ENCODE measurements at regions not wholly inside any gene's neighbourhood (a gene's known extent, or its start where the extent isn't known, plus 50 kb on each side); places are given as distances from the start of the nearest gene placed in this dataset.

DNA sequence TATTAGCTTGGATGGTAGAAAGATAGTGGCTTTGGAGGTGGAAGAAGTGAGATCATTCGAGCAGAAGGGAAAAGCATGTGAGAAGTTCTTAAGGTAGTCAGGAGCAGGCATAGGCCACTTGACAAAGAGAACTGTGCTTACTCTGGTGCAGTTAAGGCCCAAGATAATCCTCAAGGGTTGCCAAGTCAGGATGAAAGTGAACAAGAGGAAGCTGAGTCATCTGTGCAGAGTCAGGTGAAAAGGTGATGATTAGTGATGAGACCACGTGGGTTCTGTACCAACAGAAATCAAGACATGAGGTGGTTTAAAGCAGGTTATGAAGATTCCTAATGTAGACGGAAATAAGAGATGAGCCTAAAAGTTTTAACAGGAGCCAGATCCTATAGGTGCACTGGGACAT is 369.8 kb downstream of the DTHD1 start:
- no peak overlapping the region for H3K4me3 ChIP-seq (replicated peaks in 1 of 3)
- DNase-seq = no peak
- H3K27ac ChIP-seq = no peak overlapping the region
- intact Hi-C loops (cut with DNase I) = no loop called here
- H3K36me3 ChIP-seq = no peaks in the 10 kb centered on the region
- H3K27me3 ChIP-seq = no peaks in the 10 kb centered on the region
- no peaks in the 10 kb centered on the region for H3K4me1 ChIP-seq
- WGBS, 2 donors = 73 to 77% methylated on average over 3 of the region's 3 CpGs
- no peaks in the 10 kb centered on the region for H3K9me3 ChIP-seq
- TF ChIP-seq, protein P1, sequence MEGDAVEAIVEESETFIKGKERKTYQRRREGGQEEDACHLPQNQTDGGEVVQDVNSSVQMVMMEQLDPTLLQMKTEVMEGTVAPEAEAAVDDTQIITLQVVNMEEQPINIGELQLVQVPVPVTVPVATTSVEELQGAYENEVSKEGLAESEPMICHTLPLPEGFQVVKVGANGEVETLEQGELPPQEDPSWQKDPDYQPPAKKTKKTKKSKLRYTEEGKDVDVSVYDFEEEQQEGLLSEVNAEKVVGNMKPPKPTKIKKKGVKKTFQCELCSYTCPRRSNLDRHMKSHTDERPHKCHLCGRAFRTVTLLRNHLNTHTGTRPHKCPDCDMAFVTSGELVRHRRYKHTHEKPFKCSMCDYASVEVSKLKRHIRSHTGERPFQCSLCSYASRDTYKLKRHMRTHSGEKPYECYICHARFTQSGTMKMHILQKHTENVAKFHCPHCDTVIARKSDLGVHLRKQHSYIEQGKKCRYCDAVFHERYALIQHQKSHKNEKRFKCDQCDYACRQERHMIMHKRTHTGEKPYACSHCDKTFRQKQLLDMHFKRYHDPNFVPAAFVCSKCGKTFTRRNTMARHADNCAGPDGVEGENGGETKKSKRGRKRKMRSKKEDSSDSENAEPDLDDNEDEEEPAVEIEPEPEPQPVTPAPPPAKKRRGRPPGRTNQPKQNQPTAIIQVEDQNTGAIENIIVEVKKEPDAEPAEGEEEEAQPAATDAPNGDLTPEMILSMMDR (IDR thresholded peaks at IDR 0.05) = no peak
- TF ChIP-seq POLR2A (IDR thresholded peaks at IDR 0.05) = no peak

DNA sequence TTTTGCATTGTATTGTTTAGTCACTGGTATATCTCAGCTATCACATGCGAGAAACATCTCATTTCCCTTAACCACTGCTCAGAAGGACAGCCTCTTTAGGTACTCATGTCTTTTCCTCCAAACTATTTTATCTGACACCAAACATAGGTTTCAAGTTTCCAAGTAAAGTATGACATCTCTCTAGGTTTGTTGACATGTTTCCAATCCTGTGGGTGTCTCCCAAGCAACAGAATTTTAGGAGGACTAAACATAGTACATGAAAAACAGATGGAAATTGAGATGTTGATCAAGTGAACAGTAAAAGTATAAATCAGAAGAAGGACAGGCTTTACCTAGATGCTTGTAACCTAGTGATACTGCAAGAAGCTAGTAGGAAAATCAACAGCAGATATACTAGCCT is 371.4 kb downstream of the DTHD1 start:
- WGBS, 2 donors = 88 to 96% methylated on average over 1 of the region's 1 CpG
- no peaks in the 10 kb centered on the region for H3K36me3 ChIP-seq
- no peaks in the 10 kb centered on the region for H3K27me3 ChIP-seq
- H3K27ac ChIP-seq = no peak overlapping the region
- H3K4me3 ChIP-seq (replicated peaks in 1 of 3) = no peak overlapping the region
- DNase-seq = no peak
- H3K9me3 ChIP-seq = no peaks in the 10 kb centered on the region
- H3K4me1 ChIP-seq = no peaks in the 10 kb centered on the region
- intact Hi-C loops (cut with DNase I) = no loop called here
- TF ChIP-seq POLR2A (IDR thresholded peaks at IDR 0.05) = no peak
- TF ChIP-seq, protein P1 (IDR thresholded peaks at IDR 0.05) = no peak

DNA sequence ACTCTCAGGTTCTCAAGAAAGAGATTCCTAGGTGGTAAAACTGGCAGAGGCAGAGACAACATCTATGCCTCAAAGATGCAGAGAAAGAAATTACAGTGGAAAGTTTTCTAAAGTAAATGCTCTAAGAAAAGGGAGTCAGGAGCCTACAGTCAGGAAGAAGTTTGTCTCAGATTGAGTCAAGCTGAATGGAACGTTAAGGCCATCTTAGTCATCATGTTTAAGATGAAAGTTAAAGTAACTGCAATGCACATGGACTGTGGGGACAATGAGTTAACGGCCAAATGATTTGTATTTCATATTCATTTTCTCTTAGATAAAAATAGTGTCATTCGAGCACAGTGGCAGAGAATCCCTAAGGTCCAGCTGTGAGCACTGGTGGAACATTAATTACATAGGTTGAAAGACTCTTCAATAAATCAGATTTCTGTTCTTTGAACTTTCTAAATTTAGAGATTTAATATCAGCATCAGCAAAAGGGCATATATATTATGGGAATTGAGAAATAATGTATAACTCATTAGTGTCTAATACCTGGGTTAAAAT is 384.6 kb downstream of the DTHD1 start:
- Histone ChIP-seq H3K27ac (no peak overlapping the region), H3K27me3 (no peaks in the 10 kb centered on the region), H3K4me3 (replicated peaks in 1 of 3) (no peak overlapping the region), H3K4me1 (no peaks in the 10 kb centered on the region), H3K36me3 (no peaks in the 10 kb centered on the region), H3K9me3 (no peaks in the 10 kb centered on the region)
- WGBS, 2 donors = 71 to 72% methylated on average over 3 of the region's 3 CpGs
- no peak for TF ChIP-seq POLR2A (IDR thresholded peaks at IDR 0.05)
- TF ChIP-seq, protein P1 (IDR thresholded peaks at IDR 0.05) = no peak
- no peak for DNase-seq
- intact Hi-C loops (cut with DNase I) = no loop called here

DNA sequence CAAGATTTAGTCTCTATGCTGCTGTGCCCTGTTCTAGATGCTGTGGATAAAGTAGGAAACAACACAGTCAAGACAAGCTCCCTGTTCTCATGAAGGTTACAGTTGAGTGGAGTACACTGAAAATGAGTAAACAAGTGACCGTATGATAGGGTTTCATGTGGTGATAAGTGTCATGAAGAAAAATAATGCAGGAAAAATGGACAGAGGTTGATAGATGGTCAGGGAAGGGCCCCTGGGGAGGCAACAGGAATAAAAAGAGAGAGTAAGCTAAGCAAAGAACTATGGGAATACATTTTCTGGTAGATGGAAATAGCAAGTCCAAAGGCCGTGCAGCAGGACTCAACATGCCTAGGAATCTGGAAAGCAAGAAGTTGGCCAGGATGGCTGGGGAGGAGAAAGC is 394.0 kb downstream of the DTHD1 start:
- TF ChIP-seq, protein P1 (IDR thresholded peaks at IDR 0.05) = no peak
- no peak for TF ChIP-seq POLR2A (IDR thresholded peaks at IDR 0.05)
- 87% methylated on average over 2 of the region's 2 CpGs for WGBS, 2 donors

DNA sequence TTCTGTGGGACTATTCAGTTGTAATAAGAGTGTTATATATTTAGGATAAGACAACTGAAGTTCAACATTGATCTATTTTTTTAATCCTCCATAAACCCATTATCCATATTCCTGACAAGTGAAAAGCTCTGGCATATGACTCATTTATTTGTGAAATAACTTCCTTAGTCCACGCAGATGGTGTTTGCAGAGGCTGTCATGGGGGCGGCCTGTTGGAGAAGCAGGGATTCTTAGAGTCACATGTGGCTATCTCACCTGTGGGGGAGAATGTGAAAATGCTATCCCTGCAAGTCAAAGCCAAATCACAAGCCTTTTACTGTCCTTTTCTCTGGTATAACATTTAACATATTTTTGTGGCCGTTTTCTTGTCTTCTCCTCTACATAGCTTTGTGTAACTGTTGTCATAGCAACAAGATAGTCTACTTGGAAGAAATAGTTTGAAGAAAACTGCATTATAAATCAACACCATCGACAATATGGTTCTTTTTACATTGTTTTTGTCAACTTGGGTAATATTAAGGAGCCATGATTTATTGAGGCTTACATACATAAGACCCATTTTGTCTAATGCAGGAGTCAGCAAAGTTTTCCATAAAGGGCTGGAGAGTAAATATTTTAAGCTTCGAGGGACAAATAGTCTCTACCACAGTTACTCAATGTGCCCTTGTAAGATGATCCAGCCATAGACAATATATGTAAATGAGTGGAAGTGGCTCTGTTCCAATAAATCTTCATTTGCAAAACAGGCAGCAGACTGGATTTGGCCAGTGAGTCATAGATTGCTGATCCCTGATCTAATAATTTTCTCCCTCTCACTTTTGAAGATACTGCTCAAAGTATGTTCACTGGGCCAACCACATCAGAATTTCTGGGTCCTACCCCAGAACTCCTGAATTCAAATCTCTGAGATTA is 395.0 kb downstream of the DTHD1 start:
- H3K27me3 ChIP-seq = no peaks in the 10 kb centered on the region
- no peak for DNase-seq
- TF ChIP-seq POLR2A (IDR thresholded peaks at IDR 0.05) = no peak
- TF ChIP-seq, protein P1 (IDR thresholded peaks at IDR 0.05) = no peak
- no peaks in the 10 kb centered on the region for H3K9me3 ChIP-seq
- H3K36me3 ChIP-seq = no peaks in the 10 kb centered on the region
- WGBS, 2 donors = 65 to 78% methylated on average over 5 of the region's 5 CpGs
- no peaks in the 10 kb centered on the region for H3K4me1 ChIP-seq
- H3K4me3 ChIP-seq (replicated peaks in 1 of 3) = no peak overlapping the region
- H3K27ac ChIP-seq = no peak overlapping the region
- intact Hi-C loops (cut with DNase I) = no loop called here

More for the DNA sequence above, 394.0 kb downstream of the DTHD1 start:
- H3K4me1 ChIP-seq = no peaks in the 10 kb centered on the region
- no peak overlapping the region for H3K27ac ChIP-seq
- no peaks in the 10 kb centered on the region for H3K36me3 ChIP-seq
- H3K9me3 ChIP-seq = no peaks in the 10 kb centered on the region
- DNase-seq = no peak
- no peak overlapping the region for H3K4me3 ChIP-seq (replicated peaks in 1 of 3)
- no peaks in the 10 kb centered on the region for H3K27me3 ChIP-seq
- intact Hi-C loops (cut with DNase I) = no loop called here
